SK-N-SH (cell line): ENCODE measurements at regions not wholly inside any gene's neighbourhood (a gene's known extent, or its start where the extent isn't known, plus 50 kb on each side); places are given as distances from the start of the nearest gene placed in this dataset.

Experiments
- CTCF ChIA-PET: fragments of 300-600, 350-600 bp; formaldehyde crosslinking; extraction: SDS; loops from one replicate; lab custom pipeline; 2021; lab: Yijun Ruan, JAX
- POLR2A ChIA-PET: fragments of 350-600 bp; sonication (Branson Sonifier 250); formaldehyde crosslinking; extraction: SDS; loops from one replicate; lab custom pipeline; 2020; ENCODE audit warnings: antibody characterized with exemption, inconsistent platforms; lab: Yijun Ruan, JAX
- DNase-seq: peaks from one replicate; pipeline ENCODE4 v3.0.0; 2012
- H2AFZ ChIP-seq: fragments of 200-600 bp; sonication (generic); 2 replicates; pipeline ENCODE4 v1.8.1; 2016; ENCODE audit warnings: antibody characterized with exemption, mild to moderate bottlenecking, low read depth
- H3F3A ChIP-seq: fragments of 200-600 bp; sonication (generic); replicated peaks from 2 replicates; pipeline ENCODE3; 2016; ENCODE audit warnings: antibody characterized with exemption, mild to moderate bottlenecking; ENCODE audit not compliant: insufficient read depth
- H3K27ac ChIP-seq, 2 experiments: fragments of 200-500 bp in 1 of 2; fragments of 200-600 bp in 1 of 2; sonication (Bioruptor generic) in 1 of 2; sonication (generic), shearing (Covaris generic) in 1 of 2; 2 replicates each; pipeline versions ENCODE4 v1.5.1 to v1.6.1; 2014 to 2016; ENCODE audit warnings: low read depth in 2 of 2, inconsistent platforms in 1 of 2, low read length in 1 of 2, mild to moderate bottlenecking in 1 of 2, mixed read lengths in 1 of 2
- H3K27me3 ChIP-seq: fragments of 200-600 bp; sonication (generic), shearing (Covaris generic); 2 replicates; pipeline ENCODE4 v1.6.1; 2016; ENCODE audit warnings: mixed run types; ENCODE audit not compliant: insufficient read depth
- H3K36me3 ChIP-seq, 2 experiments: fragments of 200-500 bp in 1 of 2; fragments of 200-600 bp in 1 of 2; sonication (Bioruptor generic) in 1 of 2; sonication (generic) in 1 of 2; replicated peaks in 1 of 2; 2 replicates each; pipeline versions ENCODE3 to v1.5.1; 2014 to 2016; ENCODE audit warnings: low read length in 1 of 2, mild to moderate bottlenecking in 1 of 2; ENCODE audit not compliant: insufficient read depth in 2 of 2, control insufficient read depth in 1 of 2
- H3K4me1 ChIP-seq, 2 experiments: fragments of 200-500 bp in 1 of 2; fragments of 200-600 bp in 1 of 2; sonication (Bioruptor generic) in 1 of 2; sonication (generic), shearing (Covaris generic) in 1 of 2; 2 replicates each; pipeline versions ENCODE4 v1.5.1 to v1.6.1; 2014 to 2016; ENCODE audit warnings: low read depth in 1 of 2, low read length in 1 of 2, mixed run types in 1 of 2; ENCODE audit not compliant: insufficient read depth in 2 of 2, control insufficient read depth in 1 of 2
- H3K4me2 ChIP-seq: fragments of 200-600 bp; sonication (generic), shearing (Covaris generic); 2 replicates; pipeline ENCODE4 v1.6.1; 2017; ENCODE audit warnings: mixed run types
- H3K4me3 ChIP-seq, 2 experiments: fragments of 200-500 bp in 1 of 2; fragments of 200-600 bp in 1 of 2; sonication (Bioruptor generic) in 1 of 2; sonication (generic), shearing (Covaris generic) in 1 of 2; 2 replicates each; pipeline versions ENCODE4 v1.5.1 to v1.8.1; 2014 to 2016; ENCODE audit warnings: low read depth in 2 of 2, inconsistent platforms in 1 of 2, low read length in 1 of 2, mild to moderate bottlenecking in 1 of 2, mixed read lengths in 1 of 2, moderate library complexity in 1 of 2
- H3K79me2 ChIP-seq: fragments of 200-600 bp; sonication (generic); 2 replicates; pipeline ENCODE4 v1.8.1; 2017; ENCODE audit warnings: mild to moderate bottlenecking; ENCODE audit not compliant: insufficient read depth
- H3K9ac ChIP-seq: fragments of 200-600 bp; sonication (generic); 2 replicates; pipeline ENCODE4 v1.6.1; 2017; ENCODE audit warnings: mixed run types
- H3K9me2 ChIP-seq: fragments of 200-600 bp; sonication (generic); 2 replicates; pipeline ENCODE4 v1.6.1; 2017; ENCODE audit warnings: mixed run types
- H3K9me3 ChIP-seq: fragments of 200-600 bp; sonication (generic); 2 replicates; pipeline ENCODE4 v1.6.1; 2017; ENCODE audit warnings: mixed run types, mild to moderate bottlenecking, moderate library complexity
- H4K20me1 ChIP-seq: fragments of 200-600 bp; sonication (generic); 2 replicates; pipeline ENCODE4 v1.6.1; 2017; ENCODE audit warnings: mild to moderate bottlenecking, mixed run types; ENCODE audit not compliant: insufficient read depth
- EZH2phosphoT487 ChIP-seq: fragments of 200-600 bp; sonication (generic); IDR thresholded peaks from 2 replicates; pipeline ENCODE4 v1.6.1; 2017; ENCODE audit warnings: low read depth, mixed run types, mild to moderate bottlenecking, antibody characterized with exemption, moderate library complexity, borderline replicate concordance
- FOXJ3 ChIP-seq: sonication (generic); formaldehyde crosslinking; IDR thresholded peaks from 2 replicates; pipeline ENCODE4 v1.5.1; 2020; ENCODE audit warnings: mild to moderate bottlenecking, missing genetic modification reagents
- FOXM1 ChIP-seq: IDR thresholded peaks from 2 replicates; pipeline ENCODE4 v1.4.0; 2012; ENCODE audit warnings: low read depth, mild to moderate bottlenecking
- GABPA ChIP-seq: IDR thresholded peaks from 2 replicates; pipeline ENCODE4 v1.4.0; 2012; ENCODE audit warnings: low read depth, mild to moderate bottlenecking
- JUND ChIP-seq: IDR thresholded peaks from 2 replicates; pipeline ENCODE4 v1.4.0; 2012
- MXI1 ChIP-seq: IDR thresholded peaks from 2 replicates; pipeline ENCODE4 v1.6.1; 2012; ENCODE audit warnings: mild to moderate bottlenecking, low read depth, low read length, improper control_type of control experiment
- NFIC ChIP-seq: IDR thresholded peaks from 2 replicates; pipeline ENCODE4 v1.4.0; 2012; ENCODE audit warnings: borderline replicate concordance
- NRF1 ChIP-seq: IDR thresholded peaks from 2 replicates; pipeline ENCODE4 v1.6.1; 2012; ENCODE audit warnings: low read depth, mild to moderate bottlenecking, low read length
- PBX3 ChIP-seq: IDR thresholded peaks from 2 replicates; pipeline ENCODE4; 2012
- RAD21 ChIP-seq: IDR thresholded peaks from 2 replicates; pipeline ENCODE4 v1.6.1; 2012; ENCODE audit warnings: mild to moderate bottlenecking, low read length
- RFX5 ChIP-seq: IDR thresholded peaks from 2 replicates; pipeline ENCODE4 v1.6.1; 2012; ENCODE audit warnings: mild to moderate bottlenecking, improper control_type of control experiment, low read length
- SIN3A ChIP-seq: IDR thresholded peaks from 2 replicates; pipeline ENCODE4 v1.6.1; 2012; ENCODE audit warnings: low read depth, mild to moderate bottlenecking, low read length, moderate library complexity, borderline replicate concordance
- SMC3 ChIP-seq: IDR thresholded peaks from 2 replicates; pipeline ENCODE4 v1.6.1; 2012; ENCODE audit warnings: low read depth, low read length, improper control_type of control experiment
- TAF1 ChIP-seq: IDR thresholded peaks from 2 replicates; pipeline ENCODE4 v1.6.1; 2012; ENCODE audit warnings: low read depth, mild to moderate bottlenecking, low read length, moderate library complexity, borderline replicate concordance
- TCF12 ChIP-seq: IDR thresholded peaks from 2 replicates; pipeline ENCODE4 v1.4.0; 2012
- TEAD4 ChIP-seq: IDR thresholded peaks from 2 replicates; pipeline ENCODE4 v1.4.0; 2012; ENCODE audit warnings: mild to moderate bottlenecking, borderline replicate concordance; ENCODE audit not compliant: insufficient read depth
- USF2 ChIP-seq: fragments of 150-350 bp; IDR thresholded peaks from 2 replicates; pipeline ENCODE4 v1.6.1; 2017; ENCODE audit warnings: antibody characterized with exemption, low read length, low read depth, borderline replicate concordance
- YY1 ChIP-seq: IDR thresholded peaks from 2 replicates; pipeline ENCODE4 v1.4.0; 2012; ENCODE audit warnings: low read depth, mild to moderate bottlenecking
- WGBS: methylation state at CpG from one replicate; pipeline ENCODE4 v1.1.6; 2017; ENCODE audit warnings: low lambda C conversion rate; 5-methylcytosine and 5-hydroxymethylcytosine counted together

GRCh38 chr17:14859542-14859941 lies 405.6 kb downstream of the PMP22 start:
- 0% methylated on average over 3 of the region's 3 CpGs for WGBS
- no peaks in the 10 kb centered on the region for H3K4me1 ChIP-seq
- TF ChIP-seq FOXJ3 (CRISPR knock-in tag) (no peak), SMC3 (no peak), TCF12 (no peak), NFIC (no peak), FOXM1 (no peak)
- H4K20me1 ChIP-seq: no peaks in the 10 kb centered on the region
- no peaks in the 10 kb centered on the region for H3K79me2 ChIP-seq
- no peaks in the 10 kb centered on the region for H3K36me3 ChIP-seq
- CTCF ChIA-PET: no interaction called here
- H3K27me3 ChIP-seq: peaks cover 6% of the 10 kb centered on the region; the same call in 1 of the 2 replicates
- no peaks in the 10 kb centered on the region for H3F3A ChIP-seq
- no peak for DNase-seq
- POLR2A ChIA-PET: no interaction called here
- H3K9me2 ChIP-seq: no peaks in the 10 kb centered on the region
- H3K27ac ChIP-seq: no peak overlapping the region
- no peak overlapping the region for H2AFZ ChIP-seq
- H3K9ac ChIP-seq: no peak overlapping the region
- H3K4me2 ChIP-seq: no peak overlapping the region
- no peaks in the 10 kb centered on the region for H3K9me3 ChIP-seq
- no peak overlapping the region for H3K4me3 ChIP-seq

GRCh38 chr17:14856176-14856575 lies 408.9 kb downstream of the PMP22 start:
- Histone ChIP-seq H3K36me3 (no peaks in the 10 kb centered on the region), H3K9ac (no peak overlapping the region), H3K27ac (no peak overlapping the region), H3K9me2 (no peaks in the 10 kb centered on the region), H3K27me3 (peaks cover 6% of the 10 kb centered on the region), H3K4me3 (no peak overlapping the region), H3F3A (no peaks in the 10 kb centered on the region), H4K20me1 (no peaks in the 10 kb centered on the region), H3K4me2 (no peak overlapping the region), H2AFZ (no peak overlapping the region), H3K79me2 (no peaks in the 10 kb centered on the region), H3K4me1 (no peaks in the 10 kb centered on the region), H3K9me3 (no peaks in the 10 kb centered on the region)
- no peak for TF ChIP-seq TEAD4
- no peak for TF ChIP-seq FOXJ3 (CRISPR knock-in tag)
- no peak for TF ChIP-seq GABPA
- no peak for TF ChIP-seq RFX5
- no peak for TF ChIP-seq SMC3
- TF ChIP-seq SIN3A: no peak
- TF ChIP-seq YY1: no peak
- TF ChIP-seq NFIC: no peak
- TF ChIP-seq PBX3: no peak
- TF ChIP-seq MXI1: no peak
- TF ChIP-seq JUND: no peak
- TF ChIP-seq NRF1: no peak
- no peak for TF ChIP-seq RAD21
- TF ChIP-seq TAF1: no peak
- no peak for TF ChIP-seq EZH2phosphoT487
- no peak for TF ChIP-seq USF2
- 14% methylated on average over 10 of the region's 10 CpGs for WGBS
- ChIA-PET CTCF (no interaction called here), POLR2A (no interaction called here)
- no peak for DNase-seq
